Left lung (tissue), 4 donors: ENCODE measurements at regions not wholly inside any gene's neighbourhood (a gene's known extent, or its start where the extent isn't known, plus 50 kb on each side); places are given as distances from the start of the nearest gene placed in this dataset.

Source experiments
- ATAC-seq: fragments of 200-7000 bp; cut with Tn5 transposase; one replicate; pipeline ENCODE4 v1.9.1; 2020; ENCODE audit warnings: moderate library complexity
- DNase-seq, 4 donors: peaks; one replicate each; pipeline ENCODE4 v3.0.0-alpha.2; 2013 to 2020
- H3K27ac ChIP-seq, 2 donors: fragments of 200-600 bp; sonication (generic) in 1 of 2; one replicate each; pipeline versions ENCODE4 v1.5.0 to v1.8.0; 2020 to 2021
- H3K27me3 ChIP-seq, 2 donors: fragments of 200-600 bp; sonication (generic) in 1 of 2; one replicate each; pipeline versions ENCODE4 v1.5.0 to v1.8.0; 2020 to 2021
- H3K36me3 ChIP-seq, 2 donors: fragments of 200-600 bp; sonication (generic) in 1 of 2; one replicate each; pipeline versions ENCODE4 v1.5.0 to v1.8.0; 2020 to 2021
- H3K4me1 ChIP-seq, 2 donors: fragments of 200-600 bp; one replicate each; pipeline ENCODE4 v1.8.0; 2021
- H3K4me3 ChIP-seq, 2 donors: fragments of 200-600 bp; sonication (generic) in 1 of 2; one replicate each; pipeline versions ENCODE4 v1.5.0 to v1.8.0; 2020 to 2021; ENCODE audit warnings: mild to moderate bottlenecking in 1 of 2
- H3K9me3 ChIP-seq, 2 donors: fragments of 200-600 bp; sonication (generic) in 1 of 2; one replicate each; pipeline versions ENCODE4 v1.5.0 to v1.8.0; 2020 to 2021
- intact Hi-C, 2 donors: fragments of 100-400 bp; cut with DNase I; formaldehyde crosslinking; loops; one replicate each; pipeline versions ENCODE4 v1.11.2 to v1.14.2; 2022
- TF ChIP-seq, protein P1 (sequence below), 2 donors: fragments of 200-600 bp; sonication (generic) in 1 of 2; IDR thresholded peaks; one replicate each; pipeline versions ENCODE4 v1.5.0 to v1.8.0; 2021; ENCODE audit warnings: antibody characterized with exemption in 2 of 2
- donor health status: DM: no; HTN: yes; CAD: no.
- donor health status: DM: no; HTN: no; CAD: no.

DNA sequence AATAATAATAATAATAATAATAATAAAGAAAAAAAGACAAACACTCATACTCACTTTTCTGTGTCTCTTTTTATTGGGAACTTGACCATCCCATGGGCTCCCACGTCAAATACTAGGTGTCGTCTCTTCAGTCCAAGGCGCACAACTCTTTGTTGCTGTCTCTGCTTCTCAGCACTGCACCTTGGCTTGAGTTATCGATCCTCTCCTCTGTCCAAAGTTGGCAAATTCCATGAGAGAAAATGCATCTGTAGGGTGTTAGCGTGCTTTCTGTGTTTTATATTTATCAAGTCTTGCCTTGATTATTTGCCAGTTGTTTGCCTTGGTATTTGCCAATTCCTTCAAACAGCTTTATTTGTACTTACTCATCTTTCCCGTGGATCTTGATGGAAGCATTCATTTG lies 653.7 kb downstream of the CDH18 start:
- no peaks in the 10 kb centered on the region for H3K4me1 ChIP-seq
- H3K36me3 ChIP-seq = no peaks in the 10 kb centered on the region
- TF ChIP-seq, protein P1, sequence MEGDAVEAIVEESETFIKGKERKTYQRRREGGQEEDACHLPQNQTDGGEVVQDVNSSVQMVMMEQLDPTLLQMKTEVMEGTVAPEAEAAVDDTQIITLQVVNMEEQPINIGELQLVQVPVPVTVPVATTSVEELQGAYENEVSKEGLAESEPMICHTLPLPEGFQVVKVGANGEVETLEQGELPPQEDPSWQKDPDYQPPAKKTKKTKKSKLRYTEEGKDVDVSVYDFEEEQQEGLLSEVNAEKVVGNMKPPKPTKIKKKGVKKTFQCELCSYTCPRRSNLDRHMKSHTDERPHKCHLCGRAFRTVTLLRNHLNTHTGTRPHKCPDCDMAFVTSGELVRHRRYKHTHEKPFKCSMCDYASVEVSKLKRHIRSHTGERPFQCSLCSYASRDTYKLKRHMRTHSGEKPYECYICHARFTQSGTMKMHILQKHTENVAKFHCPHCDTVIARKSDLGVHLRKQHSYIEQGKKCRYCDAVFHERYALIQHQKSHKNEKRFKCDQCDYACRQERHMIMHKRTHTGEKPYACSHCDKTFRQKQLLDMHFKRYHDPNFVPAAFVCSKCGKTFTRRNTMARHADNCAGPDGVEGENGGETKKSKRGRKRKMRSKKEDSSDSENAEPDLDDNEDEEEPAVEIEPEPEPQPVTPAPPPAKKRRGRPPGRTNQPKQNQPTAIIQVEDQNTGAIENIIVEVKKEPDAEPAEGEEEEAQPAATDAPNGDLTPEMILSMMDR (IDR thresholded peaks at IDR 0.05) = no peak
- DNase-seq = no peak
- H3K27me3 ChIP-seq = no peaks in the 10 kb centered on the region
- ATAC-seq = no peak
- H3K4me3 ChIP-seq = no peak overlapping the region
- peaks cover 0 to 30% of the 10 kb centered on the region in 2 donors for H3K9me3 ChIP-seq
- H3K27ac ChIP-seq = no peak overlapping the region
- intact Hi-C loops = no loop called here

DNA sequence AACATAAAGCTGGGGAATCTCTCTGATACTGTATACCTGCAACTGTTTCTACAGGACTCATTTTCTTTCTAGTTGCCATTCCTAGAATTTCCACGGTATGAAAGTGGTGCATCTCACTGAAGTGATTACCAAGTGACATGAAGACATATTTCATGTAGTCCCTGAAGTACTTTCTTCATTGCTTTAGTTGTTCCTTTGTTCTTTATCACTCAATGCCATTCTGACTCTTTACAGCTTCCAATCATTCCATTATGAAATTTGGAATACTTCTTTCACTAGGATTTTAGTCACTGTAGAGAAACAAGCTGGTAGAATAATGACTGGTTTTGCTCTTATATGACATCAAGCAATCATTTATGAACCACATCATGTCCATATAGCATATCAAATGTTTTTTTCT lies 645.1 kb downstream of the CDH18 start:
- Histone ChIP-seq H3K27ac (no peak overlapping the region), H3K4me3 (no peak overlapping the region), H3K27me3 (no peaks in the 10 kb centered on the region), H3K9me3 (peaks cover 0 to 20% of the 10 kb centered on the region in 2 donors), H3K36me3 (no peaks in the 10 kb centered on the region), H3K4me1 (no peaks in the 10 kb centered on the region)
- DNase-seq = no peak
- intact Hi-C loops = no loop called here
- no peak for ATAC-seq
- TF ChIP-seq, protein P1 (IDR thresholded peaks at IDR 0.05) = no peak

DNA sequence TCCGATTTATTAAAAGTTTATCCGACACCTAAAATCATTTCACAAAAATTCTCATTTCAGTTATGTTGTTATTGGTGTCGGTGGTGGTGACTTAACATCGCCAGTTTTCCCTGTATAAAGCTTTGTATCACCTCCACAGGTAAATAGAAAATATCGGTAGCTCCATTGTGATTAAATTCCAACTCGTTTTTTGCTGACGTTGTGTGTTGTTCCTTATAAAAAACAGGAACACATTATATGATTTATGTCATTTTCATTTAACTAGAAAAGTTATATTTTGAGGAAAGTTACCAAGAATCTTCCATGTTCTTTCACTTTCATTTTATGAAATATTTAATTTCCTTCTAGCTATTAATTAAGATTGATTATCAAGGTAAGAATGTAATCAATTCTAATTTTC lies 635.9 kb downstream of the CDH18 start:
- Histone ChIP-seq H3K9me3 (peaks cover 0 to 3% of the 10 kb centered on the region in 2 donors), H3K27ac (no peak overlapping the region), H3K4me1 (no peaks in the 10 kb centered on the region), H3K4me3 (no peak overlapping the region), H3K36me3 (no peaks in the 10 kb centered on the region), H3K27me3 (no peaks in the 10 kb centered on the region)
- TF ChIP-seq, protein P1 (IDR thresholded peaks at IDR 0.05) = no peak
- DNase-seq (no peak), ATAC-seq (no peak)
- intact Hi-C loops = no loop called here

DNA sequence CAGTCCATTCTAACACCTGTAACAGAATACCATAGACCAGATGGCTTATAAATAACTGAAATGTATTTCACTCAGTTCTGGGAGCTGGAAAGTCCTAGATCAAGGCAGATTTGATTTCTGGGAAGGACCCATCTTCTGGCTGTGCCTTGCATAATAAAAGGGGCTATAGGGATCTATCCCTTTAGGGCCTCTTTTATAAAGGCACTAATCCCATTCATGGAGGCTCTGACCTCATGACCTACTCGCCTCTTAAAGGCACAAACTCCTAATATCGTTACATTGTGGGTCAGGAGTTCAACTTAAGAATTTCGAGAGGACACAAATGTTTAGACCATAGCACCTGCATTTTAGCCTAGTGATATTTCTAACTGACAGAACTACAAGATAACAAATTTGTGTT lies 619.0 kb downstream of the CDH18 start:
- intact Hi-C loops = no loop called here
- TF ChIP-seq, protein P1 (IDR thresholded peaks at IDR 0.05) = no peak
- H3K27ac ChIP-seq = no peak overlapping the region
- no peaks in the 10 kb centered on the region for H3K9me3 ChIP-seq
- H3K4me3 ChIP-seq = no peak overlapping the region
- ATAC-seq (no peak), DNase-seq (no peak)
- no peaks in the 10 kb centered on the region for H3K36me3 ChIP-seq
- H3K27me3 ChIP-seq = no peaks in the 10 kb centered on the region
- no peaks in the 10 kb centered on the region for H3K4me1 ChIP-seq

DNA sequence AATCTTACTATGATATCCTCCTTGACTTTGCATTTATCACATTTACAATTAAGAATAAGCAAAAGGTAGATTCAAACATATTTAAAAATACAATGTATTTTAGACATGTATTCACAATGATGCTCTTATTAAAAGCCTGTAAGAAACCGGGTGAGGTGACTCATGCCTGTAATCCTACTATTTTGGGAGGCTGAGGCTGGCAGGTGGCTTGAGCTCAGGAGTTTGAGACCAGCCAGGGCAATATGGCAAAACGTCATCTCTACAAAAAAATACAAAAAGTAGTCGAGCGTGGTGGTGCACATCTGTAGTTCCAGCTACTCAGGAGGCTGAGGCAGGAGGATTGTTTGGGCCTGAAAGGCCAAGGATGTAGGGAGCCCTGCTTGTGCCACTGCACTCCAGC lies 618.4 kb downstream of the CDH18 start:
- TF ChIP-seq, protein P1 (IDR thresholded peaks at IDR 0.05) = no peak
- intact Hi-C loops = no loop called here
- Histone ChIP-seq H3K36me3 (no peaks in the 10 kb centered on the region), H3K27me3 (no peaks in the 10 kb centered on the region), H3K27ac (no peak overlapping the region), H3K9me3 (no peaks in the 10 kb centered on the region), H3K4me3 (no peak overlapping the region), H3K4me1 (no peaks in the 10 kb centered on the region)
- DNase-seq (no peak), ATAC-seq (no peak)
